GM10266 (cell line): ENCODE measurements at regions not wholly inside any gene's neighbourhood (a gene's known extent, or its start where the extent isn't known, plus 50 kb on each side); places are given as distances from the start of the nearest gene placed in this dataset.

Experiments used
- DNase-seq: peaks from one replicate; pipeline ENCODE4 v3.0.0; 2012; ENCODE audit errors: extremely low spot score
- CTCF ChIP-seq: IDR thresholded peaks from 2 replicates; pipeline ENCODE4 v1.5.1; 2012; ENCODE audit warnings: mild to moderate bottlenecking, low read depth; ENCODE audit not compliant: control insufficient read depth, insufficient read depth; ENCODE audit errors: missing control alignments

GRCh38 chr1:221993444-221993948, 251.6 kb upstream of the DUSP10 start:
- DNase-seq: no peak
- TF ChIP-seq CTCF: no peak

- DNase-seq: no peak
- TF ChIP-seq CTCF: no peak
These were observed 250.5 kb upstream of the DUSP10 start for GRCh38 chr1:221992427-221992826.

- DNase-seq: no peak
- TF ChIP-seq CTCF: no peak
These were observed 249.3 kb upstream of the DUSP10 start for GRCh38 chr1:221991221-221991620.

- no peak for DNase-seq
- TF ChIP-seq CTCF: no peak
These were observed 247.9 kb upstream of the DUSP10 start for GRCh38 chr1:221989741-221990140.

GRCh38 chr1:221988829-221989228, 246.9 kb upstream of the DUSP10 start:
- no peak for DNase-seq
- no peak for TF ChIP-seq CTCF

- DNase-seq: no peak
- TF ChIP-seq CTCF: no peak
These were observed 246.1 kb upstream of the DUSP10 start for GRCh38 chr1:221987860-221988520.

- no peak for TF ChIP-seq CTCF
- DNase-seq: no peak
These were observed 241.6 kb upstream of the DUSP10 start for GRCh38 chr1:221983444-221983843.
